ENCODE measurements at regions not wholly inside any gene's neighbourhood (a gene's known extent, or its start where the extent isn't known, plus 50 kb on each side); places are given as distances from the start of the nearest gene placed in this dataset.

DNA sequence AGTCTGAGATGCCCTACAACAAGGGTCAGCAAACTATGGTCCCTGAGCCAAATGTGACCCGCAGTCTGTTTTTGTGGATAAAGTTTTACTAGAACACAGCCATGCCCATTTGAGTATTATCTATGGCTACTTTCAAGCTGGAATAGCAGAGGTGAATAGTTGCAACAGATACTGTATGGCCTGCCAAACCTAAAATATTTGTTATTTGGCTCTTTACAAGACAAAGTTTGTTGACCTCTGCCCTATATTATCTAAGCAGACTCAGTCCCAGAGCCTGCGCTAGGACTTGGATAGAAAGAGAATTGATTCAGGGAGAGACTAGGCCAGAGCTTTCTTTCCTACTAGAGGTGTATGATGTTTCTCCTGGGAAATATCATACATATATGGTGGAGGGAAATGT, 81.7 kb upstream of the NMNAT3 start:
- peak; percentile 97 to 98 (median 98) for ATAC-seq

DNA sequence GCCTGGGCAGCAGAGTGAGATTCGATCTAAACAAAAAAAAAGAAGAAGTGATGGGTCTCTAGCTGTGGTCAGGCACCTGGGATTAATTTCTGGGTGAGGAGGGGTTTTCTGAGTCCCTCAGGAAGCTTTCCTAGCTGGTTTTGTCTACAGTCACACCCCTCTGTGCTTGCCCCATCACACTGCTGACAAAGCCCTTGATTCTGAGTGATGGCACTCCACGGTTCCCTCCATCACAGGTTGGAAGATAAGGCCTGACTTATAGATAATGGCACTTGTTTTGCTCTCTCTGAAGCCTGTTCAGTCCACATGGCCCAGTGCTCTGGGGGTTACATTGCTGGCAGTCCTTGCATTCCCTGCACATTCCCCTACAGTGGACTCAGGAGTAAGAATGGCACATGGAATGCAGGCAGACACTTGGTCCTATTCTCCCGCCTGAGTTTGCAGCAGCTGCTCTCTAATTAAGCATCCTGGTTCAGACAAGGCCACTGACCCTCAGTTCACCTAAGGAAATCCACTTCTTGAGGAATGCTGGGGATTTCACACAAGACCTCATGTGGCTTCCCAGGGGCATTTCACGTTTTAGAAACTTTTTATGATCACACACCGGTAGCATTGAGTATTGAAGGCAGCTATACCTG, 81.0 kb upstream of the NMNAT3 start:
- no peak for TF ChIP-seq POLR2A (IDR thresholded peaks at IDR 0.05)
- TF ChIP-seq, protein P1, sequence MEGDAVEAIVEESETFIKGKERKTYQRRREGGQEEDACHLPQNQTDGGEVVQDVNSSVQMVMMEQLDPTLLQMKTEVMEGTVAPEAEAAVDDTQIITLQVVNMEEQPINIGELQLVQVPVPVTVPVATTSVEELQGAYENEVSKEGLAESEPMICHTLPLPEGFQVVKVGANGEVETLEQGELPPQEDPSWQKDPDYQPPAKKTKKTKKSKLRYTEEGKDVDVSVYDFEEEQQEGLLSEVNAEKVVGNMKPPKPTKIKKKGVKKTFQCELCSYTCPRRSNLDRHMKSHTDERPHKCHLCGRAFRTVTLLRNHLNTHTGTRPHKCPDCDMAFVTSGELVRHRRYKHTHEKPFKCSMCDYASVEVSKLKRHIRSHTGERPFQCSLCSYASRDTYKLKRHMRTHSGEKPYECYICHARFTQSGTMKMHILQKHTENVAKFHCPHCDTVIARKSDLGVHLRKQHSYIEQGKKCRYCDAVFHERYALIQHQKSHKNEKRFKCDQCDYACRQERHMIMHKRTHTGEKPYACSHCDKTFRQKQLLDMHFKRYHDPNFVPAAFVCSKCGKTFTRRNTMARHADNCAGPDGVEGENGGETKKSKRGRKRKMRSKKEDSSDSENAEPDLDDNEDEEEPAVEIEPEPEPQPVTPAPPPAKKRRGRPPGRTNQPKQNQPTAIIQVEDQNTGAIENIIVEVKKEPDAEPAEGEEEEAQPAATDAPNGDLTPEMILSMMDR (IDR thresholded peaks at IDR 0.05): no peak
- no peaks in the 10 kb centered on the region for H3K9me3 ChIP-seq
- intact Hi-C loops (cut with DNase I): no loop called here
- no peak overlapping the region for H3K27ac ChIP-seq
- no peak overlapping the region for H3K4me3 ChIP-seq
- DNase-seq (peak in 1 of 3 donors; percentile 32), ATAC-seq (peak in 1 of 4 donors; percentile 4)
- 36% methylated on average over 4 of the region's 5 CpGs for WGBS (ENCODE audit: insufficient coverage, low coverage, low lambda C conversion rate, missing lambda C conversion rate)
- no peaks in the 10 kb centered on the region for H3K27me3 ChIP-seq
- no peaks in the 10 kb centered on the region for H3K36me3 ChIP-seq
- peaks cover 0 to 11% (median 5%) of the 10 kb centered on the region in 4 donors for H3K4me1 ChIP-seq

More for the DNA sequence above, 81.7 kb upstream of the NMNAT3 start:
- Histone ChIP-seq H3K9me3 (no peaks in the 10 kb centered on the region), H3K36me3 (no peaks in the 10 kb centered on the region), H3K27me3 (no peaks in the 10 kb centered on the region), H3K27ac (no peak overlapping the region), H3K4me1 (peaks cover 0 to 11% (median 5%) of the 10 kb centered on the region in 4 donors), H3K4me3 (no peak overlapping the region)
- TF ChIP-seq POLR2A (IDR thresholded peaks at IDR 0.05): no peak
- TF ChIP-seq, protein P1 (IDR thresholded peaks at IDR 0.05): no peak
- 6% methylated on average over 2 of the region's 2 CpGs for WGBS (ENCODE audit: insufficient coverage, low coverage, low lambda C conversion rate, missing lambda C conversion rate)
- intact Hi-C loops (cut with DNase I): no loop called here
- peak in 1 of 3 donors; percentile 52 for DNase-seq

GRCh38 chr3:139757448-139758030, 79.8 kb upstream of the NMNAT3 start:
- H3K27ac ChIP-seq: no peak overlapping the region
- H3K9me3 ChIP-seq: no peaks in the 10 kb centered on the region
- H3K27me3 ChIP-seq: no peaks in the 10 kb centered on the region
- no peak for TF ChIP-seq POLR2A (IDR thresholded peaks at IDR 0.05)
- TF ChIP-seq, protein P1 (IDR thresholded peaks at IDR 0.05): no peak
- intact Hi-C loops (cut with DNase I): no loop called here
- no peak overlapping the region for H3K4me3 ChIP-seq
- peaks cover 0 to 11% (median 5%) of the 10 kb centered on the region in 4 donors for H3K4me1 ChIP-seq
- no peak for ATAC-seq
- no peak for DNase-seq
- H3K36me3 ChIP-seq: no peaks in the 10 kb centered on the region

DNA sequence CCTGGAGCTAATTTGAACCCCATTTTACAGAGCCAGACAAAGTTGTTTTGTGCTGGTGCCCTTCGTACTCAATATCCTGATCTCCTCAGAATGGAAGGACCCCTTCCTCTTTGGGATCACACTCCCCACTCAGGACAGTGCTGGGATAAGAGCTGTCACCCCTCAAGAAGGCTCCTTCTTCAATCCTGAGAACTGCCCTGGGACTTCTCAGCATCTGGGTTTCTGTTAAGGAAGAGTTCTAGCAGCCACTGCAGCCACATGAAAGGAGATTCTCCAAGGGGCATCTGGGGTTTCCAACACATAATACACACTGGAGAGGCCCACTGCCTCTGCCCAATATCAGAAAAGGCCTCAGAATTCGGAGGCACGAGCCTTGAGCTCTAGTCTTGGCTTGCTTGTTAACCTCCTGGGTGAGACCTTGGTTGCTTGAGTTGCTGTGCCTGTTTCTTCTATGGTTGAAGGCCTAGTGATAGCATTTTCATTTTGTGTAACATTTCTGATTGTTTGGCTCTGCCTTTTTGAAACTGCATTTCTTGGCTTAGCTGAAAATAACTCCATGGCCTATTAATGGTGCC, 78.8 kb upstream of the NMNAT3 start:
- H3K36me3 ChIP-seq: no peaks in the 10 kb centered on the region
- TF ChIP-seq, protein P1 (IDR thresholded peaks at IDR 0.05): no peak
- no peak for TF ChIP-seq POLR2A (IDR thresholded peaks at IDR 0.05)
- H3K9me3 ChIP-seq: no peaks in the 10 kb centered on the region
- peaks cover 0 to 11% (median 5%) of the 10 kb centered on the region in 4 donors for H3K4me1 ChIP-seq
- no peaks in the 10 kb centered on the region for H3K27me3 ChIP-seq
- no peak overlapping the region for H3K27ac ChIP-seq
- H3K4me3 ChIP-seq: no peak overlapping the region
- DNase-seq: peak in 1 of 3 donors; percentile 22
- intact Hi-C loops (cut with DNase I): no loop called here
- WGBS (ENCODE audit: insufficient coverage, low coverage, low lambda C conversion rate, missing lambda C conversion rate): 73% methylated on average over 2 of the region's 3 CpGs
- no peak for ATAC-seq
